NCI-H1417 treated with DMSO at 0.1 percent for 48 hours (cell line): ENCODE measurements at regions not wholly inside any gene's neighbourhood (a gene's known extent, or its start where the extent isn't known, plus 50 kb on each side); places are given as distances from the start of the nearest gene placed in this dataset.

ENCODE experiments used
- DNase-seq: peaks from one replicate; lab custom pipeline; 2025; lab: John Stamatoyannopoulos, UW

DNA sequence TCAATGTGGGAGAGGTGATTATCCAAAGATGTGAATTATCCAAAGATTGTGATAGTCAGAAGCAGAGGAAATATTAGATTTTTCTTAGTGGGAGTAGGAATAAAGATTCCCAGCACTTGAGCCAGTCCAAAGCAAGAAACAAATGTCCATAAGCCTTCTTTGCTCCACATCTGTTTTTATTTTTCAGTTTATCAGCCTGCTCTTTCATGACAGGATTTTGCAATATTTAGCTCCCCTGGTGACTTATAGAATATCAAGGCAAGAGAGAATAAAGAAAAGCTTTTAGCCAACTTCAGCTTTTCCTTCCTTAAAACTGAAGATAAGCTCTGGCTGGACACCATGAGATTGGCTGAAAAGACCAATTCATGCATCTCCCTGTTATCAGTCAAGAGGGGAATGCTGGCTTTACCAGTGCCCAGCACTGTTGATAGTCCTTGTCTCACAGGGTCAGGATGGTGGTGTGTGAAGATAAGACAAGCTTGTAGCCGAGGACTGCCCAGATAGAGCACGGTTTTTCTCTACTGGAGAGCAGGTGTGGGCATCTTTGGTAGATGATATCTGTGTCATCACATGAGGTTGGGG lies 706.5 kb downstream of the KCNJ2 start:
- DNase-seq = no peak

- DNase-seq = no peak
These were observed 709.5 kb downstream of the KCNJ2 start for GRCh38 chr17:70878879-70879278.

DNA sequence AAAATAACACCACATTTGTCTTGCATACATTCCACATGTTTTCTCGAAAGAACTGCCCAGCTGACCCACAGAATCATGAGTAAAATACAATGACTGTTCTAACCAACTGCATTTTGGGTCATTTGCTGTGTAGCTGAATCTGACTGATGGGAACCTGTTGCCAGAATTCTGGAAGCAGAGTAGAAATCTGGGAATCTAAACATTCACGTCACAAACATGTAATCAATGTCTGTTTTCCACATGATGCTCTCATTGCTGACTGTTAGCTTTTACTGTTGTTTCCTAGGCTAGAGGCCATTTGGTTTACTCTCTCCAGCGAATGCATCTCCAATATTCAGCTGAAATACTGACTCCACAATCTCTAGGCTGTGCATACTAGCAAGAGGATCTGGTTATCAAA lies 710.1 kb downstream of the KCNJ2 start:
- DNase-seq = no peak

- DNase-seq = no peak
These were observed 711.8 kb downstream of the KCNJ2 start for GRCh38 chr17:70881093-70881492.

GRCh38 chr17:70882504-70882903 lies 713.2 kb downstream of the KCNJ2 start:
- DNase-seq = no peak

DNA sequence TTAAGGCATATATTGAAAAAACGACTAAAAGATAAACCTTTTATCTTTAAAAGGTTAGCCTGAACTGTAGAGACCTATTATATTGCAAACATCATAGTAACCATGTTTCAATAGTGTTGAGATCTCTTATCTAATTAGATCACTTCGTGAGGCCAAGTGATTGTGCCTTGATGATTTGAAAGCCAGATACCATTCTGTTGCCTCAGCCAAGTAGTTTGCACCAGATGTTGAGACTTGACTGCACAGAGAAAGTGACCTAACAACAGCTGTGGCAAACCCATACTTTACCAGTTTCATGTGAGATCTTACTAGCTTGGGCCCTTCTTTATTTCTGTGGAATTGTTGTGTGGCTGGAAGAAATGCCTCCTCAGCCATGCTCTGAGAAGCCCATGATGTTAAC lies 717.3 kb downstream of the KCNJ2 start:
- DNase-seq = no peak

DNA sequence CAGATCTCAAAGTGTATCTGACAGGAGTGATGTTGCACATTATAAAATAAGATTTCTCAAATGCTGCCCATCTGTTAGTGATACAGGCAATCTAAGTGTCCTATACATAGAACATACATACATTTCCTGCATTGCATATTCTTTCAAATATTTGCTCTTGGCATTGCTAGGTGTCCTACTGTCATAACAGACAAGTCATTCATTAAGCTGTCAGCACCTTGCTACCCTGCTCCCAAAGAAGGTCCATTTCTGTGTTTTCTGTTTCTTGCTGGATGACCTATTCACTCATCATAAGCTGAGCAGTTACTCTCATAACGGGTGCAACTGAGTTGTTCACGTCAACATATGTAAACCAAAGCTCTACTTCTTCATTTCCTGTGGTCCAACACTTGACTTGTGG lies 719.0 kb downstream of the KCNJ2 start:
- no peak for DNase-seq

DNA sequence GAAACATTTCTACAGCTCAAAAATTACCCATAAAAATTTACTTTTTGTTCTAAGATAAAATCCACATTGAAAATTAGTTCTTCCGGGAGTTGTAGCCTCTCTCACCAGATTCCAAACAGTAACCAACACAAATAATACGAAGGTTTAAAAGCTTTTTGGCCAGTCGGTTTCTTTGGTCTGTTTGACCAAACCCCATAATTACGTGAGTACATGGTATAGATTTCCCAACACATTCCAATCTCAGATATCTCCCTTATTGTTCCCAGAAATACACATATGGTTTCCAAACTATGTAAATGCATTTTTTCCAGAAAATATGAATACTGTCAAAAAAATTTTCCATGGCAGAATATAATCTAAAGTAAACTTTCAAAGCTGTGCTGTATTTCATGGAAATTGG lies 722.0 kb downstream of the KCNJ2 start:
- no peak for DNase-seq

- no peak for DNase-seq
These were observed 723.2 kb downstream of the KCNJ2 start for GRCh38 chr17:70892527-70892926.

DNA sequence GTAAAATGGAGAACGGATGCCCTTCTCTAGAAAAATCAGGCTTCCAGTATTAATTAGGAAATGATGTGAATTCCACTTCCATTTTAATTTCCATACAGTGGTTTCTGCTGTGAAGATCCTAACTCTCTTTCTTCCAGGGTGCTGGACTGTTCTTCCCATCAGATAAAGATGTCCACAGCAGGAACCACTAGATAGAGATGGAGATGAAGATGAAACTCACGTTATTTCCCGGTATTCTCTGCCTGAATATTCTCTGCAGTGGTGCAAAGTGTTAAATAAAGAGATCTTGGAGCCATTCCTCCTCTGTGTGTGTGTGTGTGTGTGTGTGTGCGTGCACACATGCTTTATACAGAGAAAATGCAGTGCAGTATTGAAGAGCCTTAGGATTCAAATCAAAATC lies 727.5 kb downstream of the KCNJ2 start:
- no peak for DNase-seq

DNA sequence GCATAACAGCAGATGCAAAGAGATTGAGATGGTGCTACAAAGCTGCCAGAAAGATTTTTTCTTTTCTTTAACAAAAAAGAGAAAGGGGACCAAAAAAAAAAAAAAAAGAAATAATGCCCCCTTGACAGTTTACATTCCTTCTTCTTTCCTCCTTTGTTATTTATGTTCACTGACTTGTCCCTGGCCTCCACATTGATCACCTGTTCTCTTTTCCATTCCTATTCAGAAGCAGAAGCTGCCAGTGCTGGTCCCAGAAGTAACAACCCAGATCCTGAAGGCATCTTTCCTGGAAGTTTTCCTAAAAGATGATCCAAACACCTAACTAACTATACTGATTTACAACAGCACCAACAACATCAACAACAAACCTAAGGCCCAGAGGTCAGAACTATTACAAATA lies 728.1 kb downstream of the KCNJ2 start:
- DNase-seq = no peak

DNA sequence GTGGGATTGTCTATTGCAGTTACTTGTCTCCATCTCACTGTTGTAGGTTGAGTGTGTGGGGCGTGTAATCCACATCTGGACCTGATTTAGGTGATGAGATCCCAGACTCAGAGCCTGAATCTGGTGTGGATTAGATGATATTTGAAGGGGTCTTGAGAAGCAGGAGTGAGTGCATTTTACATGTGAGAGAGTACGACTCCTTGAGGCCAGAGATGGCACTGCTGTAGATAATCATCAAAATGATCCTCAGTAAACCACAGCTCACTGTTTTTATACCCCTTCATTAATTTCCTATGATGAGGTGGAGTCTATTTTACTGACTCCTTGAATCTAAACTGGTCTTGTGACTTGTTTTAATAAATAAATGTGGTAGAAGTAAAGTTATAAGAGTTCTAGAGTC lies 732.5 kb downstream of the KCNJ2 start:
- no peak for DNase-seq

- DNase-seq = no peak
These were observed 736.5 kb downstream of the KCNJ2 start for GRCh38 chr17:70905796-70906195.

DNA sequence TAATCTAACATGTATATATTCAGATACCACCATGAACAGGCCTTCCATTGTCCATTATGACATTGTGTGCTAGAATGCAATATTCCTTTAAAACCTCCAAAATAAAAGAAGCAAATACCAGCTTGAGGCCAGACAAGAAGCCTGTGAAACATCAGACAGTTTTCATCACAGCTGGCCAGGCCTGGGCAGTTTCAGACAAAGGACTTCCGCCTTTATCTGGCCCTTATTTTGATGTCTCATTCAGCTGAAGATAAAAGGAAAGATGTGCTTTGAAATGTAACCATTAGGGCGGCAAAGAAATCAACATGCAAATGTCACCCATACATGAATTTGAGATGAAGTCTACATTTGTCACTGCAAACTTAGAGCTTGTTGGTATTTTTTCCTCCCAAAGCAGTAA lies 737.5 kb downstream of the KCNJ2 start:
- DNase-seq = no peak

GRCh38 chr17:70912716-70913485 lies 743.6 kb downstream of the KCNJ2 start:
- DNase-seq = no peak

DNA sequence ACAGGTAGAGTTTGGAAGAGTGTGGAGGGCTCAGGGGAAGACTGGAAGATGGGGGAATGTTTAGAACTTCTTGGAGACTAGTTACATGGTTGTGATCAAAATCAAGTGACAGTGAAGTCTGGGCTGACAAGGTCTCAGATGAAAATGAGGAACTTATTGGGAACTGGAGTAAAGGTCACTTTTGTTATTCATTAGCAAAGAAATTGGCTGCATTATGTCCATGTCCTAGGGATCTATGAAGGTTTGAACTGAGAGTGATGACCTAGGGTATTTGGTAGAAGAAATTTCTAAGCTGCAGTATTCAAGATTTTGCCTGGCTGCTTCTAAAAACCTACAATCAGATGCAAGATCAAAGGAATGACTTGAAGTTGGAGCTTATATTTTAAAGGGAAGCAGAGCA lies 747.1 kb downstream of the KCNJ2 start:
- no peak for DNase-seq

GRCh38 chr17:70919241-70919640 lies 749.9 kb downstream of the KCNJ2 start:
- DNase-seq = no peak

DNA sequence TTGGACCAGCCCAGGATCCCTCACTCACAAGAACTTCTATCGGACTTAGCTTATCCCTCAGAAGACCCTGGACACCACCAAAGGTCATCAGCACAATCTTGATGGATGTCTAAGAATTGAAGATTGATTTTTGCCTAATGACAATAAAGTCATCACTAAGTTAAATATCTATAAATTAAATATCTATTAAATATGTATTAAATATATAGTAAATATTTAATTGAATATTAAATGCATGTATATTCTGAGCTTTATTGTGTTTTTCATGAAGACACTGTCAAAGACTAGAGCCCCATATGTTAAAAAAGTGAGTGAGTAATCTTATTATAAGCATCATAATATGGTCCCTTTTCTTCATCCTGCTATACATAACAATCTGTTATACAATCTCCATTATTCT lies 751.1 kb downstream of the KCNJ2 start:
- no peak for DNase-seq

DNA sequence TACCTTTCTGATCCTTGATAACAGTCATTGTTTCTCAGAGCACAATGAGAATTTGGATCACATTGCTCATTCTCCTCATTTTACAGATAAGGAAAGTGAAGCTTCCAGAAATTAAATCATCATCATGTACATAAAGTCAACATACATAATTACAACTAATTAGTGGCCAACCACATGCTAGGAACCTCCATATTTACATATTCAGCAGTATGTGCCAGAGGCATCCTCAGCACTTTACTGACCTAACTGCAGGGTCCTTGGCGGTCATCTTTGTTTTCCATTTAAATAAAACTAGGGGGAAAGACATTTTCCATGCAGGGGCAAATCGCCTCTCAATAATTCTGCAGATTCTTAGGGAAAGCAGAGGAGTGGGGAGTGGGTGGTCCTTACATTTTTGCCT lies 752.9 kb downstream of the KCNJ2 start:
- DNase-seq = no peak

GRCh38 chr17:70924776-70925175 lies 755.4 kb downstream of the KCNJ2 start:
- DNase-seq = no peak

- no peak for DNase-seq
These were observed 759.9 kb downstream of the KCNJ2 start for GRCh38 chr17:70929226-70929625.

DNA sequence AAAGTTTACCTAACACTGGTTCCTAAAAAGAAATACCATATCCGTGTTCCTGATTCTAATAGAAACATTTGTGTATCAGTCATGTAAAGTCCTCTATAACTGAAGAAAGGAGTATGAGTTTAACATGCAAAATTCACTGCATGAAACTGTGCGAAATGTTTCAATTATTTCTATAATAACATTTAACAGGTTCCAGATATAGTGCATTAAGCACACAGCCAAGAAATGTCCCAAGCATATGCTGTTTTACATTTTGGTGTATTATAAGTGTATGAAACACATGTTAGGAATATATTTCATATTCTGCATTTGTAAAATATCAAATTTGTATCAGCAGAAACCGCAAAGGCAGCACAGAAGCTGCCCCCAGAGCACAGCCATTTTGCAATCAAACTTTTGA lies 764.9 kb downstream of the KCNJ2 start:
- DNase-seq = no peak

GRCh38 chr17:70934835-70935234 lies 765.5 kb downstream of the KCNJ2 start:
- no peak for DNase-seq

GRCh38 chr17:70936724-70937123 lies 767.4 kb downstream of the KCNJ2 start:
- no peak for DNase-seq
